ENCODE measurements at regions not wholly inside any gene's neighbourhood (a gene's known extent, or its start where the extent isn't known, plus 50 kb on each side); places are given as distances from the start of the nearest gene placed in this dataset.
A peak's percentile ranks its signal among the peaks of the same experiment; 100 is the strongest.

DNA sequence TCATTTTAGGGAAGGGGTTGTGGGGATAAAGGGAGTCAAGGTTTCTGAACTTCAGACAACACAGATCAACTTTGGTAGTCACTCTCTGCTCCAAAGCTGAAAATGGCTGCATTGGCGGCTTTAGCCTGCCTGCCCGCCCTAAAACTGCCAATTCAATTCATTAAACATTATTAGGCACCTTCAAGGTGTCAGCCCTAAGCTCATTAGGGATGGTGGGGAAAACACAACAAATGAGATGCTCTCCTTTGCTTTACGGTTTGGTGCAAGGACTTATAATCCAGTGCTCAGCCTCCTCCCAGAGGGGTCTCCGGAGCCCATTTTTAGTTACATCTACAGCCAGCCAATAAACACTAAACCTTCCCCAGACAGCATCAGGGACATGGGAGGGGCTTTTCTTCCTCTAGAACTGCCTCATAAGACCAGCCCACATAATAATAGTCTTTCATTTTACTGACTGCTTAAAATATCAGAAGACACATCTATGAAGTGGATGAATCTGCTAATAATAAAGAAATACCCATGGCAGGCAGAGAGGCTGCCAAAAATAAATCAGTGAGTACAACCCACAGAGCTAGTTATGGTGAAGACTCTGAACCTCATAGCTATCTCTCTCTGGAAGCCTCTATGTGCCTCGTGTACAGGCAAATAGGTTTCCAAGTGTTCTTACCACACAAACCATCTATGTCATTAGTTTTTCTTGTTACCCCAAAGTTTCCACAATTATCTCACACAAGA lies 102.8 kb upstream of the NCAM1 start:
- no peak for DNase-seq (ENCODE audit: low read depth)

DNA sequence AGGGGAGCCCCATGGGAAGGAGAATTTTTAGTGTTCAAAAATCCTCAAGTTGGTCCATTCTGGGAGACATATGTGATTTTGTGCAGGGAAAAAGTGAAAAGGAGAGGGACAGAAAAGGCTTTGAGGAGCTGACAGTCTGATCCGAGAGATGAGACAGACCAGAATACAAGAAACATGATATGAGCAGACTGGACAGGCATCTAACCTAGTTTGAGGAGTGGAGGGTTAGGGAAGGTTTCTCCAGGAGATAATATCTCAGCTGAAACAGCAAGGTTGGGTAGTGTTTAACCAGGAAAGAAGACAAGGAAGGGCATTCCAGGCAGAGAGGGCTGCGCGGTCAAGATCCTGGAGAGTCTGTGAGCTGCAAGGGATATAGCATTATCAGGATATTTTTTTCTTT lies 101.4 kb upstream of the NCAM1 start:
- DNase-seq (ENCODE audit: low read depth) = no peak

- no peak for DNase-seq (ENCODE audit: low read depth)
Measured at GRCh38 chr11:112861356-112861755, 99.9 kb upstream of the NCAM1 start.

DNA sequence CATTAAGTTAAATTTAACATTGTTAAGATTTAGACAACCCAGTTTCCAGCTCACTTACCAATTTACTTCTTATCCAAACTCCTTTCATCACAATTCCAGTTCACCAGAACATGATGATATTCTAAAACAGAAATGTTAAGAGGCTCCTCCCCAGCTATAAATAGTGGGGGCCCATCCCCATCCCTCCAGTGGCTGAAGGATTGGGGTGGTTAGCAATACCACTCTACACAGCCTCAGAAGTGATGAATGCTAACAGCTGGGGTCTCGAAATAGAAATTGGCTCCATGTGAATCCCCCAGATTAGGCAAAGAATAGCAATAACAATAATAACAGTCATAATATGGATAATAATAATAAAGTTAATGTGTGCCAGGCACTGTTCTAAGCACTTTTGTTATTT lies 97.9 kb upstream of the NCAM1 start:
- DNase-seq (ENCODE audit: low read depth) = no peak

- no peak for DNase-seq (ENCODE audit: low read depth)
Measured at GRCh38 chr11:112864672-112865071, 96.5 kb upstream of the NCAM1 start.

GRCh38 chr11:112871909-112872500 lies 89.2 kb upstream of the NCAM1 start:
- DNase-seq (ENCODE audit: low read depth) = no peak

DNA sequence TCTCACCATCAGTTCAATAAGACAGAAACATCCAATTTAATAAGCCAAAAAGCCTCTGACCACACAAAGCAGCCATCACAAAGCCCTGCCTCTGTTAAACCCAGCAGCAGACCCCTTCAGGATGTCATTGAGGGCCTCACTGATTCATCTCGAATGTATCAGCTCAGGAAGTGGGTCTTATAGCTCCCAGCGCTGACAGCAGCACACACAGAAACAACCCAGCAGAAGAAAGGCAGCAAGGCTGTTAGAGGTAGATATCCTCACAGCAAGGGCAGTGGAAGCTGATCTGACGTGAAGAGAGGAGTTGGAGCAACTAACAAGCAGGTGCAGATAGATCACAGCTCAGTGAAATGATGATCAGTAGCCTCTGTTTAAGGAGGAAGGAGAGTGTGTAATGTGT lies 86.2 kb upstream of the NCAM1 start:
- no peak for DNase-seq (ENCODE audit: low read depth)

GRCh38 chr11:112877581-112877980 lies 83.6 kb upstream of the NCAM1 start:
- no peak for DNase-seq (ENCODE audit: low read depth)

DNA sequence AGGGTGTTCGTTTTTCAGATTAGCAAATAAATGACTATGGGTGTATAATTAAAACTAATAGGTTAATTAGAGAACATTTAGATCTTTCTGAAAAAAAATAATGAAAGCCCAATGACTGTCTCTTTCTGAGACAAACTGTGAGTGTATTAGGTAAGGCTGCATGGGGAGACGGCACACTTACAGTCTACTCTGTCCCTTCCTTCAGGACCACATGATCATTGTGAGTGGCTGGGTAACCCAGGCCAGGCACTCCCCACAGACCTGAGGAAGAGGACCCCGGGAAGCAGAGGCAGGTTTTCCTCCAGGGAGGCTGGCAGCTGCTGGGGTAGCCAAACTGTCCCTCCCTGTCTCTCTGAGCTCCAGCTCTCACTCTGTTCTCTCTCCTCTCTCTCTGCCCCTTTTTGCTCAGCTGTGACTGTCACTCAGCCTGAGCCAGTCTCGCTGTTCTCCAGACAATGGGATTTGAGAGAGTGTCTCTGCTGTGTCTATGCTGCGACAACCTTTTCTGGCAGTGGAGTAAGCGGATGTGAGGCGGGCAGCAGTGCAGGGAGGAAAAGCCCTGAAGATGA lies 83.1 kb upstream of the NCAM1 start:
- DNase-seq (ENCODE audit: low read depth) = no peak

GRCh38 chr11:112880495-112880894 lies 80.7 kb upstream of the NCAM1 start:
- no peak for DNase-seq (ENCODE audit: low read depth)

- DNase-seq (ENCODE audit: low read depth) = peak; percentile 50
Measured at GRCh38 chr11:112881461-112881860, 79.8 kb upstream of the NCAM1 start.

DNA sequence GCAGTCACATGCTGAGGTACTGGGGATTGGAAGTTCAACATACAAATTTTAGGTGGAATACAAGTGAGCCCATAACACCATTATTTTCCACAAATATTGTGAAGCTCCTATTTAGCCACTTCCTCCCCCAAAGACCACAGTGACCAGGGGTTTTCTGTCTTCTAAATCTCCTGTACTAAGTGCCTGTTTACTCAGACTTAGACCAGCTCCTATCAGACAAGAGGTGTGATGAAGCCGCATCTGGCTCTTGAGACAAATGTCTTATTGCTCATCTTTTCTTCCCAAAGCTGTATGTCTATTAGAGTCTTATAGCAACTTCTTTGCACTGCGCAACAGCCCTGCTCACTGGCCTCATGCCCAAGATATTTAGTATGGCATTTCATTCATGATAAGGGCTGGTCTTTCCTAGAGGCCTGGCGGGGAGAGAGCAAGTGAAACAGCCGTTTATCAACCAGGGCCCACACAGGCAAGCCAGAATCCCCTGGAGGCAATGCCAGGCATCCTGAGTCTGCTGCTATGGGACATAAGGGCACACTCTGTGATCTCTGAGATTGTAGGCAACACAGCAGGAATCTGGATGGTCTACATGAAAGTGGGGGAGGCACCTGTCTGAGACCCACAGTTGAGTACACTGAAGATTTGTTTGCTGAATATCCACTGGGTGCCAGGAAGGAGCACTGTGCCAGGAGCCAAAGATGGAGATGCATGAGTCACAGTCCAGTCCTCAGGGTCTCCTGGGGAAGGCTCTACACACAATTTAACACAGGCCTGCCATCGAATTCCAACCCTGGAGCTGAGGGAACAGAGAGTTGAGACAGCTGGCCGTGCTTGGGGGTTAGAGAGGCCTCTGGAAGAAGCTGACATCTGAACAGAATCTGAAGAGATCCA lies 78.5 kb upstream of the NCAM1 start:
- DNase-seq (ENCODE audit: low read depth) = no peak

DNA sequence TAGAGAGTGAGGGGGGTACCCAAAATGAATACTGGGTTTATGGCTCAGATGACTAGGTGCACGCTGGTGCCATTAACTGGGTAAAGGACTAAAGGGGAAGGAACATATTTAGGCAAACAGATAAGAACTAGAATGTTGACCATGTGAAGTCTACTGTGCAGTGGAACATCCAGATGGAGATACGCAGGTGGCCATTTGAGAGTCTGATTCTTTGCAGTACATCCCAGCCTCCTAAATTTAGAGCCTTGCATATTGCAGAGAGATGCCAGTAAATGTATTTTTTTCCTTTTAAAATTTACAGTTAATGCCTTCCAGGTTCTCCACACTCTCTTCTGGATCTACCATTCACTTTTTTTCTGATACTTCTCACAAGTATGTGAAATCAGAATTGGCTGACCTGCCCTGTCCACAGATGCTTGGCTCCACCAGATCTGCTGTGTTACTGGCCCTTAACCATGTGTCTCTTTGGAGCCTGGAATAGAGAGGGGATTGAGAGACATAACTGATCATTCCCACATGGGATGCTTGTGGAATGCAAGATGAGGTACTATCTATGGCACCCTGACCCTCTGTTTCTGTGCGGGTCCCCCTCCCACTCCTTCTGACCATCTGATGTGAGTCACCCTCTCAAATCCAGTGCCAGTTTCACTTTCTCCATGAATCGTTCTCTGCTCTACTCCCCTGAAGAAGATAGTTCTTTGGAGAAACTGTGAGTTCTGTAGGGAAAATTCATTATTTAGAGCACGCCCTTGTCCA lies 77.0 kb upstream of the NCAM1 start:
- no peak for DNase-seq (ENCODE audit: low read depth)

DNA sequence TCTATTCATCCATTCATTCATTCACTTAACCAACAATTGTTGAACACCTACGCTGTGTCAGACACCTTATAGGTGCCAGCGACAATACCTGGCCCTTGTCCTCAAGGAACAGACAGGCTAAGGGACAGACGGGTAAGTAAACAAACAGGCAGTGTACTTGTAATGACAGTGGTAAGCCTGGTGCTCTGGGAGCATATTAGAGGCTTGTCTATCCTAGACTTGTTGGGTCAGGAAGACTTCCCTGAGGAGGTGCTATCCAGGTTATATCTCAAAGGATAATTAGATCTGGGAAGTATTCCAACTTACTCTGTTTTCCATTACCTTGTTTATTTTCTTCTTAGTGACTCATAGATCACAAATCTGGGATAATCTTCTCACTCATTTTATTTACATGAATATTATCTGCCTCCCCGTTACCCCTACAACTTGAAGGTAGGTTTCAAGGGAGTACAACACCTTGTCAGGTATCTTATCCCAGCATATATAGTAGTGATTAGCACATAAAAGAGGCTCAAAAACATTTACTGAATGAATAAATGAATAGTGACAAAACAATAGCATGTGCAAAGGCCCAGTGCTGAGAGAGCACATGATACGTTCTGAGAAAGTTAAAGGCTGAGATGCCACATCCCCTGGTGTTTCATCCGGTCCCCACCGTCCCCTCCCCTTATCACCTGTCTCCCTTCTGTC lies 75.3 kb upstream of the NCAM1 start:
- DNase-seq (ENCODE audit: low read depth) = no peak

DNA sequence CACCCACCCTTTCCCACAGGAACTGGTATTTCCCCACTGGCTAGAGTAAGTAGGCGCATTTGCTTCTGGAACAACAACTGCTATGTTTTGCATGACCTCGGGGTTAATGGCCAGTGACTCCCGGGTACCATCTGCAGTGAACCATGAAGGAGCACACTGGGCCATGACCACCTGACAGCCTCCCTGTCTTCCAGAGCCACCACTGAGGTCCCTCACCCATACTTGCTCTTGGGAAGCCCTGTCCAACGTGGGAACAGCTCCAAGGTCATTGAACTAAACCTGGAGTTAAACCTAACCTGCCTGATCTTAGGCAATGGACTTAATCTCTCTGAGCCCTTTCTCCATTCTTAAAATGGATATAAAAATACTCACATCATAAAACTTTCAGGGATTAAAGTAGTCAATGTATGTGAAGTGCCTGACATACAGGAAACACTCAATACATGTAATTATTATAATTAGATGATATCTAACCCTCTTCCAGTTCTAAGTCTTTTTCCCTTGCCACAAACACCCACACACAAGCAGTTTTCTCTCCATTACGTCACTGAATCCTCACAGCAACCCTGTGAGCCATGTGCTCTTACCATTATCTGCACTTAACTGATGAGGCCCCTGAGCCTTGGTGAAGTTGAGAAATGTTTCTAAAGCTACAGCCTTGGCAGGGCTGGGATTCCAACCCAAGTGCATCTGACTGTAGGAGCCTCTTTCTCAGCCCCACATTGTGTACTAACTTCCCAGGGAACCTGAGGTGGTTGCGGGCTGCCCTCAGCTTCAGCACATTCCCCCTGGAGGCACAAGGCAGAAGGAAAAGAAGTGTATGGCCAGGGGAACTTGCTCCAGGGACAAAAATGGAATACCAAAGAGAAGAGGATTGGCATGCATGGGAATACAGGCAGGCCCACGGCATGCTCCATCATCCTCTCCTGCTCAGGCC lies 74.5 kb upstream of the NCAM1 start:
- no peak for DNase-seq (ENCODE audit: low read depth)

- no peak for DNase-seq (ENCODE audit: low read depth)
Measured at GRCh38 chr11:112889446-112889845, 71.8 kb upstream of the NCAM1 start.

GRCh38 chr11:112899235-112900006 lies 61.8 kb upstream of the NCAM1 start:
- no peak for DNase-seq (ENCODE audit: low read depth)

DNA sequence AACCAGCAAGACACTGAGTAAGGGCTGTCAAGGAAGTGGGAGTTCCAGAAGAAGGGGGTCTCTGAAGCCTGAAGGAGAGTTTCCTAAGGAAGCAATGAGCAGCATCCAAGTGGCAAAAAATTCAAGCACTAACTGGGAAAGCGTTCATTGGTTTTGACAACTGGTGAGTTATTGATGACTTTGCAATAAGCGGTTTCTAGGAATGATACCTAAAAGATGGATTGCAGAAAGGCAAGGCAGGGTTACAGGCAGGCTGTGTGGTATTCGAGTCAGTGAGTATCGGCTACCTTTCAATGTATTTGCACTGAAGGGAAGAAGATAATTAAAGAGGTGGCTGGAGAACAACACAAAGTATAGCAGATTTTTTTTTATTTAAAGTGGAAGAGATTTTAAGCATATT lies 59.3 kb upstream of the NCAM1 start:
- no peak for DNase-seq (ENCODE audit: low read depth)

DNA sequence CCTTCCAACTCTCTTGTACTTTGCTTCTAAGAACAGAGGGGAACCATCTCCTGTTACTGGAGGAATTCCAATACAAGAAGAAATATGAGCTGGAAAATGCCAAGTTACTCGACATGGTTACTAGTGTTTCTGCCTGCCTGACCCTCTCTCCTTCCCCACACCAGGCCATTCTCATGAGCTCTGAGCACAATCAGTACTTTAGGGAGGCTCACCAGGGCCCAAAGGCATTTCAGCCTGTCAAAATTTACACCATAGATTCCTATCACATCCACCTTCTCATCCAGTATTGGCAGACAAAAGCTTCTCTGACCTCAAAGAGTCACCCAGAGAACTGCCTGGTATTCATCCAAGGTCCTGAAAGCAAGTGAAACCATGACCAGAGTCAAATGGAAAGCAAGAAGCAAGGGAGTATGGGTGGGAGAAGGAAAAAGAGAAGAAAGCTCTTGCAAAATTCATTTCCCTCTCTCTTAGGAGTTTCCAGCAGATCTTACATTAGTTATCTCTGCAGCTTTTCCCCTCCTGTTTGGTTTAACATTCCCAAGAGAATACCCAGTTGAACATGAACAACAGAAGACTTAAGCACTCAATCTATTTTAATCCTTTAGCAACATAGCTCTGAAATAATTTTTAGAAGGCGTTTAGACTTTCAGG lies 58.7 kb upstream of the NCAM1 start:
- DNase-seq (ENCODE audit: low read depth) = no peak
